WTC11 (cell line): ENCODE measurements at regions not wholly inside any gene's neighbourhood (a gene's known extent, or its start where the extent isn't known, plus 50 kb on each side); places are given as distances from the start of the nearest gene placed in this dataset.

ENCODE experiments used
- ATAC-seq: fragments of 200-7000 bp; cut with Tn5 transposase; 2 replicates; pipeline ENCODE4 v1.10.0; 2021; ENCODE audit warnings: mild to moderate bottlenecking, moderate library complexity
- CTCF ChIA-PET: fragments of 300-600 bp; sonication (Branson Sonifier 250); formaldehyde crosslinking; loops from one replicate; lab custom pipeline; 2021; ENCODE audit warnings: antibody characterized with exemption; lab: Charles Lee
- POLR2A ChIA-PET: fragments of 350-600 bp; sonication (Branson Sonifier 250); formaldehyde crosslinking; loops from one replicate; lab custom pipeline; 2021; ENCODE audit warnings: antibody characterized with exemption; lab: Charles Lee
- DNase-seq: peaks from one replicate; pipeline ENCODE4 v3.0.0; 2021; ENCODE audit warnings: low spot score
- H3K27ac Mint-ChIP-seq: 2 replicates; pipeline ENCODE4 v1.8.0; 2021; ENCODE audit warnings: mixed read lengths
- H3K27me3 Mint-ChIP-seq: 2 replicates; pipeline ENCODE4 v1.8.0; 2021; ENCODE audit warnings: low read depth, mild to moderate bottlenecking, moderate library complexity, mixed read lengths
- H3K36me3 Mint-ChIP-seq: 2 replicates; pipeline ENCODE4 v1.8.0; 2021; ENCODE audit warnings: mixed read lengths
- H3K4me1 Mint-ChIP-seq: 2 replicates; pipeline ENCODE4 v1.8.0; 2022; ENCODE audit warnings: mixed read lengths
- H3K4me3 Mint-ChIP-seq: 2 replicates; pipeline ENCODE4 v1.8.0; 2021; ENCODE audit warnings: mild to moderate bottlenecking, moderate library complexity, mixed read lengths
- H3K9me3 Mint-ChIP-seq: 2 replicates; pipeline ENCODE4 v1.8.0; 2021; ENCODE audit warnings: mixed read lengths
- ARID4B ChIP-seq: sonication (generic); formaldehyde crosslinking; IDR thresholded peaks from 2 replicates; pipeline ENCODE4 v1.8.0; 2023; ENCODE audit warnings: missing genetic modification reagents, mild to moderate bottlenecking, borderline replicate concordance
- HMGA2 ChIP-seq: fragments of 250-450 bp; sonication (Bioruptor Pico); IDR thresholded peaks from 2 replicates; pipeline ENCODE4 v1.4.0; 2021; ENCODE audit warnings: mild to moderate bottlenecking, moderate library complexity
- RORB ChIP-seq: fragments of 250-450 bp; sonication (Bioruptor Pico); IDR thresholded peaks from 2 replicates; pipeline ENCODE4 v1.9.0; 2021; ENCODE audit warnings: mild to moderate bottlenecking
- SMAD3 ChIP-seq: sonication (generic); formaldehyde crosslinking; IDR thresholded peaks from 2 replicates; pipeline ENCODE4 v1.8.0; 2022; ENCODE audit warnings: missing genetic modification reagents, mild to moderate bottlenecking, borderline replicate concordance
- TEAD4 ChIP-seq: sonication (generic); formaldehyde crosslinking; IDR thresholded peaks from 2 replicates; pipeline ENCODE4 v1.8.0; 2022; ENCODE audit warnings: mild to moderate bottlenecking, missing genetic modification reagents
- ZNF425 ChIP-seq: fragments of 250-450 bp; sonication (Bioruptor Pico); conservative IDR thresholded peaks from 2 replicates; pipeline ENCODE4 v1.9.0; 2021; ENCODE audit warnings: mild to moderate bottlenecking
- TF ChIP-seq, protein P1 (sequence below): sonication (generic); formaldehyde crosslinking; IDR thresholded peaks from 2 replicates; pipeline ENCODE4 v1.8.0; 2022; ENCODE audit warnings: mild to moderate bottlenecking, missing genetic modification reagents
- TF ChIP-seq, protein P2 (sequence below): sonication (generic); formaldehyde crosslinking; IDR thresholded peaks from 2 replicates; pipeline ENCODE4 v1.8.1; 2022; ENCODE audit warnings: mild to moderate bottlenecking, moderate library complexity, missing genetic modification reagents
- TF ChIP-seq, protein P3 (sequence below): sonication (generic); formaldehyde crosslinking; IDR thresholded peaks from 2 replicates; pipeline ENCODE4 v1.8.1; 2023; ENCODE audit warnings: mild to moderate bottlenecking, missing genetic modification reagents
- TF ChIP-seq, protein P4 (sequence below): sonication (generic); formaldehyde crosslinking; IDR thresholded peaks from 2 replicates; pipeline ENCODE4 v1.8.0; 2022; ENCODE audit warnings: missing genetic modification reagents
- TF ChIP-seq, protein P5 (sequence below): fragments of 200-600 bp; IDR thresholded peaks from 2 replicates; pipeline ENCODE4 v1.8.0; 2022; ENCODE audit warnings: antibody characterized with exemption

- ATAC-seq (no peak), DNase-seq (no peak)
- ChIA-PET POLR2A (no interaction called here), CTCF (interaction anchor here (0.5 to 4.6 kb wide), 3 partner anchors 15 to 71 kb away, joined by 3 to 23 read pairs (median 5); no protein-coding TSS in a partner anchor)
- Mint-ChIP-seq H3K9me3 (no peaks in the 10 kb centered on the region), H3K27me3 (no peaks in the 10 kb centered on the region), H3K27ac (no peak overlapping the region), H3K36me3 (no peaks in the 10 kb centered on the region), H3K4me1 (peaks cover 4% of the 10 kb centered on the region; the same call in 1 of the 2 replicates), H3K4me3 (no peak overlapping the region)
- TF ChIP-seq ARID4B (CRISPR knock-in tag) (no peak), ZNF425 (CRISPR knock-in tag) (no peak), HMGA2 (CRISPR knock-in tag) (no peak), RORB (CRISPR knock-in tag) (no peak), SMAD3 (CRISPR knock-in tag) (no peak), TEAD4 (CRISPR knock-in tag) (no peak)
- TF ChIP-seq, protein P1, sequence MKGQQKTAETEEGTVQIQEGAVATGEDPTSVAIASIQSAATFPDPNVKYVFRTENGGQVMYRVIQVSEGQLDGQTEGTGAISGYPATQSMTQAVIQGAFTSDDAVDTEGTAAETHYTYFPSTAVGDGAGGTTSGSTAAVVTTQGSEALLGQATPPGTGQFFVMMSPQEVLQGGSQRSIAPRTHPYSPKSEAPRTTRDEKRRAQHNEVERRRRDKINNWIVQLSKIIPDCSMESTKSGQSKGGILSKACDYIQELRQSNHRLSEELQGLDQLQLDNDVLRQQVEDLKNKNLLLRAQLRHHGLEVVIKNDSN (CRISPR knock-in tag): no peak
- TF ChIP-seq, protein P2, sequence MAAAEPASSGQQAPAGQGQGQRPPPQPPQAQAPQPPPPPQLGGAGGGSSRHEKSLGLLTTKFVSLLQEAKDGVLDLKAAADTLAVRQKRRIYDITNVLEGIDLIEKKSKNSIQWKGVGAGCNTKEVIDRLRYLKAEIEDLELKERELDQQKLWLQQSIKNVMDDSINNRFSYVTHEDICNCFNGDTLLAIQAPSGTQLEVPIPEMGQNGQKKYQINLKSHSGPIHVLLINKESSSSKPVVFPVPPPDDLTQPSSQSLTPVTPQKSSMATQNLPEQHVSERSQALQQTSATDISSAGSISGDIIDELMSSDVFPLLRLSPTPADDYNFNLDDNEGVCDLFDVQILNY (CRISPR knock-in tag): no peak
- TF ChIP-seq, protein P3, sequence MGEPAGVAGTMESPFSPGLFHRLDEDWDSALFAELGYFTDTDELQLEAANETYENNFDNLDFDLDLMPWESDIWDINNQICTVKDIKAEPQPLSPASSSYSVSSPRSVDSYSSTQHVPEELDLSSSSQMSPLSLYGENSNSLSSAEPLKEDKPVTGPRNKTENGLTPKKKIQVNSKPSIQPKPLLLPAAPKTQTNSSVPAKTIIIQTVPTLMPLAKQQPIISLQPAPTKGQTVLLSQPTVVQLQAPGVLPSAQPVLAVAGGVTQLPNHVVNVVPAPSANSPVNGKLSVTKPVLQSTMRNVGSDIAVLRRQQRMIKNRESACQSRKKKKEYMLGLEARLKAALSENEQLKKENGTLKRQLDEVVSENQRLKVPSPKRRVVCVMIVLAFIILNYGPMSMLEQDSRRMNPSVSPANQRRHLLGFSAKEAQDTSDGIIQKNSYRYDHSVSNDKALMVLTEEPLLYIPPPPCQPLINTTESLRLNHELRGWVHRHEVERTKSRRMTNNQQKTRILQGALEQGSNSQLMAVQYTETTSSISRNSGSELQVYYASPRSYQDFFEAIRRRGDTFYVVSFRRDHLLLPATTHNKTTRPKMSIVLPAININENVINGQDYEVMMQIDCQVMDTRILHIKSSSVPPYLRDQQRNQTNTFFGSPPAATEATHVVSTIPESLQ (CRISPR knock-in tag): no peak
- TF ChIP-seq, protein P4, sequence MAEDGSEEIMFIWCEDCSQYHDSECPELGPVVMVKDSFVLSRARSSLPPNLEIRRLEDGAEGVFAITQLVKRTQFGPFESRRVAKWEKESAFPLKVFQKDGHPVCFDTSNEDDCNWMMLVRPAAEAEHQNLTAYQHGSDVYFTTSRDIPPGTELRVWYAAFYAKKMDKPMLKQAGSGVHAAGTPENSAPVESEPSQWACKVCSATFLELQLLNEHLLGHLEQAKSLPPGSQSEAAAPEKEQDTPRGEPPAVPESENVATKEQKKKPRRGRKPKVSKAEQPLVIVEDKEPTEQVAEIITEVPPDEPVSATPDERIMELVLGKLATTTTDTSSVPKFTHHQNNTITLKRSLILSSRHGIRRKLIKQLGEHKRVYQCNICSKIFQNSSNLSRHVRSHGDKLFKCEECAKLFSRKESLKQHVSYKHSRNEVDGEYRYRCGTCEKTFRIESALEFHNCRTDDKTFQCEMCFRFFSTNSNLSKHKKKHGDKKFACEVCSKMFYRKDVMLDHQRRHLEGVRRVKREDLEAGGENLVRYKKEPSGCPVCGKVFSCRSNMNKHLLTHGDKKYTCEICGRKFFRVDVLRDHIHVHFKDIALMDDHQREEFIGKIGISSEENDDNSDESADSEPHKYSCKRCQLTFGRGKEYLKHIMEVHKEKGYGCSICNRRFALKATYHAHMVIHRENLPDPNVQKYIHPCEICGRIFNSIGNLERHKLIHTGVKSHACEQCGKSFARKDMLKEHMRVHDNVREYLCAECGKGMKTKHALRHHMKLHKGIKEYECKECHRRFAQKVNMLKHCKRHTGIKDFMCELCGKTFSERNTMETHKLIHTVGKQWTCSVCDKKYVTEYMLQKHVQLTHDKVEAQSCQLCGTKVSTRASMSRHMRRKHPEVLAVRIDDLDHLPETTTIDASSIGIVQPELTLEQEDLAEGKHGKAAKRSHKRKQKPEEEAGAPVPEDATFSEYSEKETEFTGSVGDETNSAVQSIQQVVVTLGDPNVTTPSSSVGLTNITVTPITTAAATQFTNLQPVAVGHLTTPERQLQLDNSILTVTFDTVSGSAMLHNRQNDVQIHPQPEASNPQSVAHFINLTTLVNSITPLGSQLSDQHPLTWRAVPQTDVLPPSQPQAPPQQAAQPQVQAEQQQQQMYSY (CRISPR knock-in tag): no peak
- TF ChIP-seq, protein P5, sequence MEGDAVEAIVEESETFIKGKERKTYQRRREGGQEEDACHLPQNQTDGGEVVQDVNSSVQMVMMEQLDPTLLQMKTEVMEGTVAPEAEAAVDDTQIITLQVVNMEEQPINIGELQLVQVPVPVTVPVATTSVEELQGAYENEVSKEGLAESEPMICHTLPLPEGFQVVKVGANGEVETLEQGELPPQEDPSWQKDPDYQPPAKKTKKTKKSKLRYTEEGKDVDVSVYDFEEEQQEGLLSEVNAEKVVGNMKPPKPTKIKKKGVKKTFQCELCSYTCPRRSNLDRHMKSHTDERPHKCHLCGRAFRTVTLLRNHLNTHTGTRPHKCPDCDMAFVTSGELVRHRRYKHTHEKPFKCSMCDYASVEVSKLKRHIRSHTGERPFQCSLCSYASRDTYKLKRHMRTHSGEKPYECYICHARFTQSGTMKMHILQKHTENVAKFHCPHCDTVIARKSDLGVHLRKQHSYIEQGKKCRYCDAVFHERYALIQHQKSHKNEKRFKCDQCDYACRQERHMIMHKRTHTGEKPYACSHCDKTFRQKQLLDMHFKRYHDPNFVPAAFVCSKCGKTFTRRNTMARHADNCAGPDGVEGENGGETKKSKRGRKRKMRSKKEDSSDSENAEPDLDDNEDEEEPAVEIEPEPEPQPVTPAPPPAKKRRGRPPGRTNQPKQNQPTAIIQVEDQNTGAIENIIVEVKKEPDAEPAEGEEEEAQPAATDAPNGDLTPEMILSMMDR: no peak
Measured at GRCh38 chr5:61802456-61802855, 470.4 kb downstream of the ZSWIM6 start.
